GM04503 (cell line): ENCODE measurements at regions not wholly inside any gene's neighbourhood (a gene's known extent, or its start where the extent isn't known, plus 50 kb on each side); places are given as distances from the start of the nearest gene placed in this dataset.
A peak's percentile ranks its signal among the peaks of the same experiment; 100 is the strongest.
"Not testable (repeated sequence)": the region's sequence is repeated elsewhere in the genome, so short reads cannot be mapped to it uniquely, and the experiment has no call there.

Source experiments
- DNase-seq: peaks from one replicate; pipeline ENCODE4 v3.0.0-alpha.2; 2012; ENCODE audit warnings: low read depth

DNA sequence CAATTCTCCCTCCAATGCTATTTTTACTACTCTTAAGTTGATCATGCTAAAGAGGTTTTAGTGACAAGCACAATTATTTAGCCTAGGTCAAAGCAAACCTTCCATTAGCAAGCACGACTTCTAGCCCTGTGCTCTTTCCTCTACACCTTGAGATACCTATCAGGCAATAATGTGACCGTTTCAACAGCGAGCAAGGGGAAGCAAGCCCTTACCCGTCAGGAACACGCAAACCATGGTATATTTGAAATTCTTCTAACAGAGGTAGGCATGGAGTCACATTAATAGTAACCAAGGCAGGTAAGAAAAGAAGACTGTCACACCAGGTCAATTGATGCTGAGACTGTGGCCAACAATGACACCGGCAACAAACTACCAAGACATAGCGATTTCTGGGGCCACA, 68.9 kb upstream of the VGLL4 start:
- DNase-seq, result no peak

DNA sequence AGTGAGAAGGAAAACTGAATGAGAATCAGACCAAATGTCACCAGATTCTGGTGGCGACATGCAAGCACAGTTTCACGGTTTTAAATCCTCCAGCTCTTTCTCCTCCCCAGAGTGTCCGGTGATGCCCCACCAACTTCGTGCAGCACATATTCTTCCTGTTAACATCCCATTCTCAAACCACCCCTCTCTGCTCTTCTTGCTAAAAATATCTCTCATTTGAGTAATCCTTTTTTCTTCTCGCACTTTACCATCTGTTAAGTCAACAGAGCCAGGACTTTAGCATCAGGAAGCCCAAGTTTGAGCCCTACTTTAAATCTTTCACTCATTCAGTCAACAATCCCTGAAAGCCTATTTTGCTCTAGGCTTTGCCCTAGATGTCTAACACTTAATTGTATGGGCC, 68.2 kb upstream of the VGLL4 start:
- no peak for DNase-seq

DNA sequence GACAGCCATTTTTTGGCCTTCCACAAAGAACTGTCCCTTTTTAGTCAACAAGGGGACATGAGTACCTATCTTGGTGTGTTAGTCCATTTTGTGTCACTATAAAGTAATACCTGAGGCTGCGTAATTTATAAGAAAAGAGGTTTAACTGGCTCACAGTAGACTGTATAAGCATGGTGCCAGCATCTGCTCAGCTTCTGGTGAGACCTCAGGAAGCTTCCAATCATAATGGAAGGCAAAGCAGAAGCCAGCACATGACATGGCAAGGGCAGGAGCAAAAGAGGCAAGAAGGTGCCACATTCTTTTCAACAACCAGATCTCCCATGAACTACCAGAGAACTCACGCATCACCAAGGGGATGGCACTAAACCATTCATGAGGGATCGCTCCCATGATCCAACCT, 66.1 kb upstream of the VGLL4 start:
- DNase-seq, result no peak

DNA sequence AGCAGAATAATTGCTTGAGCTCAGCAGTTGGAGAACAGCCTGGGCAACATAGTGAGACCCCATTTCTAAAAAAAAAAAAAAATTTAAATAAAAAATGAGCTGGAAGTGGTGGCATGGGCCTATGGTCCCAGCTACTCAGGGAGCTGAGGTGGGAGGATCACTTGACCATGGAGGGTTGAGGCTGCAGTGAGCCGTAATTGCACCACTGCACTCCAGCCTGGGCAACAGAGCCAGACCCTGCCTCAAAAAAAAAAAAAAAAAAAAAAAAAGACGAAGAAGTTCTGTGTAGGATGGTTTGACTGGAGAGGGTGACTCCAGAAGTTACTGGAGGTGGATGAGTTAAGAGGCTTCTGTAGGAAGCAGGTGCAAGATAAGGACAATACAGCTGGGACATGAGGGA, 63.4 kb upstream of the VGLL4 start:
- DNase-seq, result not testable (repeated sequence)

DNA sequence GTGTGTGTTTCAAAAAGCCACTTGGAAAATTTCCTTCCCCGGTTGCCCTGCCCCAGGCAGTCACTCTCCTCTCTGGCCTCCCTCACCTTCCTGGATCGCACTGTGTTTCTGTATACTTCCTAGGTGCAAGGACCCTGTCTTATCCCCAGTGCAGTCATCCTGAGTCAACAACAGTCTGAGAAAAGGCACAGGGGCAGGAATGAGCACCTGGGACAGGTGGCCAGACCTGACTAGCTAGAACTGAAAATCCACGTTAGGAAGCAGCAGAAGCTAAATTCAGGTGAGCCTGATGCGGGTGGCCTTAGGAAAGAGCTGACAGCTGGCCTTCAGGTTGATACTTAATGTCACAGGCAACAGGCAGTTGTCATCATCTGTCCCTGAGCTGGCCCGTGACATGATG, 62.9 kb upstream of the VGLL4 start:
- DNase-seq, result no peak

DNA sequence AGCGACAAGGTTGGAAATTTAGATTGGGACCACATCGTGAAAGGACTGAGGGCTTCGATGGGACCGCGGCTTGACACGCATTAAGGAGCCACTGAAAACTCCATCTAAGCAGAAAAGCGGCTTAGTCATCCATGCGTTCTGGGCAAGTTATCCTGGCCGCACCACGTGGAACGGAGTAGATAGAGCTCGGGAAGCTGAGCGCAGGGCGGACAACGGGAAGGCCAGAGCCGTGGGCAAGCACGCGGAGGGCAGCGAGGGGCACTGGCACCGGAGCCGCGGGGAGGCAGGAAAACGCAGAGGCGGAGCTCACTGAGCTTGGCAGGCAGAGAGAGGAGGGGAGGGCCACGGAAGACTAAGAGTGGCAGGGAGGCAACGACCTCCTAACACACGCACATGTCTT, 61.3 kb upstream of the VGLL4 start:
- DNase-seq, result peak; percentile 57

DNA sequence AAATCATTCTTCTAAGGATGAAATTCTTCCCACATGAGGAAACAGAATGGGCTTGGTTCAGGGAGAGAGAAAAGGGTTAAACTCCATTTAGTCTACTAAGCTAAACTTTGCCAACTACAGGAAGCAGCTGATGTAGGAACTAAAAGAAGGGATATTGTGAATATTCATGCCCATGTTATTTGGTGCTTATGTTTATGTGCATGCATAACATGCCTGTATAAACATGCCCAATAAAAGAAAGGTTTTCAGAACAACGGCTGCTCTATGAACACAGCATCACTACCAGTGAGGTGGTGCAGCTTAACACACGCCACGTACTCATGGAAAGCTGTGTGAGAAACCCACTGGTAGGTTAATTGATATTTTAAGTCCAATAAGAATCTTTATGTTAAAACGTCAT, 59.4 kb upstream of the VGLL4 start:
- no peak for DNase-seq

DNA sequence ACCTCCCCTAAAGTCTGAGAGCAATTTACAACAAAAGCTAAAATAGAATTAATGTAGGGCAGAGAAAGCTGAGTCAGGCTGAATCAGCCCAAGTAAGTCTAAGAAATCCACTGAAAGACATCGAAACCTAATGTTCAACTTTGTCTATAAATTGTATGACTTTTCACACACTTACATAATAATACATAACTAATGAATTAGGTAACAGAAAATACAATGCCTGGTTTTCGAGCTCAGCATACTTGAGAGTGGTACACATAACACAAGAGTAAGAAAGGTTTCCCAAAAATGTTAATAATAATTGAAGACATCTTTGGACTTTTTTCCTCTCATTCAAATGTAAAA, 55.3 kb upstream of the VGLL4 start:
- peak; percentile 85 for DNase-seq

DNA sequence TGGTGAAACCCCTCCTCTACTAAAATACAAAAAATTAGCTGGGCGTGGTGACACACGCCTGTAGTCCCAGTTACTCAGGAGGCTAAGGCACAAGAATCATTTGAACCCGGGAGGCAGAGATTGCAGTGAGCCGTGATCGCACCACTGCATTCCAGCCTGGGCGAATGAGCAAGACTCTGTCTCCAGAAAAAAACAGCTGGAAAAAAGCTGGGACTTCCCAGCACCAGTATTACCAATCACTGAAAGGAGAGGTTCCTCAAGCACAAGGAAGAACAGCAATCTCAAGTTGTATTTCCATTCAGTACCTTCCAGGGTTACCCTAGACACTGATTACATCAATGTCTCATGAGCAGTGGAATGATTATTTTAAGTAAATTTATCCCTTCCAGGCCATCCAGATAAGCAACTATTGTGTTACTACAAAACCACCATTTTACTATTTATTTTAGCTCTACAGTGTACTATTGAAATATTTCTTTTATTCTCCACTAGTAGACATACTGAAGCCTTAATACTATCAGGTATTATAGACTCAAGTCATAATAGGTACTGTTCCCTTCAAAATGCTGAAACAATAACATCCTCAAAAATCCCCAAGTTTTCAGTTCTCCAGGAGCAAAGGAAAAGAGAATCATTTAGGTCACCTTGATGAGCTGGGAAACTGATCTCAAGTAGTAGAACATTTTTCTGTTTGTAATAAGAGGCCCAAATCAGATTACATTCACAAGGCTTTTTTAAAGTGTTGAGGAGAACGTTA, 54.8 kb upstream of the VGLL4 start:
- no peak for DNase-seq

DNA sequence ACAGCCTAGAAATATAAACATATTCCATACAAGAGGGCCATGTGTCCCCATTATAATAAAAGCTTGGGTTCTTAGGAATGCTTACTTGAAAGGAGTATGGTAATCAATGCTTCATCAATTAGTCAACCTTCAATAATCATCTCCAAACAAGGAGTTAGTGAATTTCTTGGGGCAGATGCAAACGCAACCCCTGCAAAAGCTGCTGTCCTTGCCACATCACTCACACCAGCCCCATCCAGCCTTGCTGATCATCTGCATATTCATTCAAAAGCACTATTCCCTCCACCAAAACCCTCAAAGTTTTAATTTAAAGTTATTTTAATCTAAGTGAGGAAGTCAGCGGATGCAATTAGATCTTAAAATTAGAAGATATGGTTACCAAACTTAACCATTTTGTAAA, 54.0 kb upstream of the VGLL4 start:
- DNase-seq, result no peak

DNA sequence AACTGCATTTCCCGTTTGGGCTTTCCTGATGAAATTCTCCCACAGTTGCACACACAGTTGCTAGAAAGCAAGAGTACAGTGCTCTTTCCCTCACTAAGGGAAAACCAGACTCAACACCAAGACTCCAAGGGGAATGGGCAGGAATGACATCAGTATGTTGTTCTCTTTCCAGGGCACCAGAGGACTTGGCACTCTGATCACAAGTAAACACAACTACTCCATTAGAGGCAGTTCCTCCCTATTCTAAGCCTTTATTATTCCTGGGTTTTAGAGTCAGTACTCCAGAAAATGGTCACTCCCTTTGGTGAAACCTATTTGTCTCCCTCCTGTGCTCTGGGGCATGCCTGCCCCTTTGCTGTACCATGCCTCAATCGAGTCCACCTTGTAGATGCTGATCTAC, 52.3 kb upstream of the VGLL4 start:
- DNase-seq, result no peak
